Ishikawa (cell line): ENCODE measurements at regions not wholly inside any gene's neighbourhood (a gene's known extent, or its start where the extent isn't known, plus 50 kb on each side); places are given as distances from the start of the nearest gene placed in this dataset.

Experiments
- CEBPB ChIP-seq: IDR thresholded peaks from 2 replicates; pipeline ENCODE4 v1.6.1; 2012
- CREB1 ChIP-seq: IDR thresholded peaks from 2 replicates; pipeline ENCODE4 v1.6.1; 2012; ENCODE audit warnings: low read depth
- EGR1 ChIP-seq: IDR thresholded peaks from 2 replicates; pipeline ENCODE4 v1.6.1; 2012
- EP300 ChIP-seq: IDR thresholded peaks from 2 replicates; pipeline ENCODE4 v1.6.1; 2012; ENCODE audit warnings: borderline replicate concordance
- FOXM1 ChIP-seq: IDR thresholded peaks from 2 replicates; pipeline ENCODE4 v1.6.1; 2012; ENCODE audit warnings: low read depth, borderline replicate concordance
- MAX ChIP-seq: IDR thresholded peaks from 2 replicates; pipeline ENCODE4 v1.6.1; 2012
- NFIC ChIP-seq: IDR thresholded peaks from 2 replicates; pipeline ENCODE4 v1.6.1; 2012
- RAD21 ChIP-seq: IDR thresholded peaks from 2 replicates; pipeline ENCODE4 v1.6.1; 2012; ENCODE audit warnings: low read depth
- REST ChIP-seq: IDR thresholded peaks from 2 replicates; pipeline ENCODE4 v1.6.1; 2012; ENCODE audit warnings: low read depth, mild to moderate bottlenecking
- TAF1 ChIP-seq: IDR thresholded peaks from 2 replicates; pipeline ENCODE4 v1.6.1; 2012; ENCODE audit warnings: low read depth, mild to moderate bottlenecking
- TCF12 ChIP-seq: IDR thresholded peaks from 2 replicates; pipeline ENCODE4 v1.6.1; 2012; ENCODE audit warnings: low read depth
- TEAD4 ChIP-seq: IDR thresholded peaks from 2 replicates; pipeline ENCODE4 v1.6.1; 2012
- USF1 ChIP-seq: IDR thresholded peaks from 2 replicates; pipeline ENCODE4 v1.6.1; 2012
- YY1 ChIP-seq: IDR thresholded peaks from 2 replicates; pipeline ENCODE4 v1.6.1; 2012; ENCODE audit warnings: low read depth
- ZBTB7A ChIP-seq: IDR thresholded peaks from 2 replicates; pipeline ENCODE4 v1.6.1; 2012; ENCODE audit warnings: low read depth

- TF ChIP-seq EGR1 (no peak), MAX (no peak), CREB1 (no peak), FOXM1 (no peak), TCF12 (no peak), EP300 (no peak), USF1 (no peak), YY1 (no peak), TAF1 (no peak), NFIC (no peak), CEBPB (no peak), RAD21 (no peak), ZBTB7A (no peak), TEAD4 (no peak), REST (no peak)
Observed at GRCh38 chr11:15471895-15472799, 357.4 kb downstream of the INSC start.

GRCh38 chr11:15473954-15474837 is 359.5 kb downstream of the INSC start:
- no peak for TF ChIP-seq TAF1
- TF ChIP-seq USF1: no peak
- TF ChIP-seq REST: no peak
- TF ChIP-seq RAD21: no peak
- no peak for TF ChIP-seq EP300
- no peak for TF ChIP-seq YY1
- no peak for TF ChIP-seq NFIC
- TF ChIP-seq ZBTB7A: no peak
- no peak for TF ChIP-seq MAX
- TF ChIP-seq EGR1: no peak
- TF ChIP-seq TCF12: no peak
- TF ChIP-seq CREB1: no peak
- TF ChIP-seq FOXM1: no peak
- TF ChIP-seq CEBPB: no peak
- no peak for TF ChIP-seq TEAD4

- TF ChIP-seq EGR1: no peak
- TF ChIP-seq TCF12: no peak
- no peak for TF ChIP-seq CEBPB
- no peak for TF ChIP-seq ZBTB7A
- no peak for TF ChIP-seq EP300
- no peak for TF ChIP-seq YY1
- TF ChIP-seq NFIC: no peak
- no peak for TF ChIP-seq REST
- no peak for TF ChIP-seq CREB1
- TF ChIP-seq USF1: no peak
- TF ChIP-seq MAX: no peak
- TF ChIP-seq TAF1: no peak
- no peak for TF ChIP-seq RAD21
- no peak for TF ChIP-seq FOXM1
- TF ChIP-seq TEAD4: no peak
Observed at GRCh38 chr11:15476371-15476917, 361.7 kb downstream of the INSC start.
